ENCODE measurements at regions not wholly inside any gene's neighbourhood (a gene's known extent, or its start where the extent isn't known, plus 50 kb on each side); places are given as distances from the start of the nearest gene placed in this dataset.
"Not testable (repeated sequence)": the region's sequence is repeated elsewhere in the genome, so short reads cannot be mapped to it uniquely, and the experiment has no call there.

DNA sequence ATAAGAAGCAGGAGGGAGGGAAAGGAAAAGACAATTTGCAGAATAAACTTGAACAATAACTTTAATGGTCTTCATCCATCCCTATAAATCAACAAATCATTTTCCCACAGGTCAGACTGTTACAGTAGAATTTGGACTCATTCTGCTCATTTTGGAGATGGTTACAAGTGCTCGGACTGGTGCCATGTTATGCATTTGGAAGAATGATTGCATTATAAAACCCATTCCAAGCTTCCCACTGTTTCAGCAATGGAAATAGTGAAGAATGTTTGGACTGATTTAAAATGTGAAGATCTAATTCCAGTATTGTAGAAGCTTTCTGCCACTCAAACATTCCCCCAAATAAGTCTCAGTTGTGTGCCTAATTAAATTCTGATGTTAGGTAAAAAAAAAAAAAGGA, 99.7 kb upstream of the ZEB1 start:
- ChIA-PET CTCF (no interaction called here), POLR2A (no interaction called here)

DNA sequence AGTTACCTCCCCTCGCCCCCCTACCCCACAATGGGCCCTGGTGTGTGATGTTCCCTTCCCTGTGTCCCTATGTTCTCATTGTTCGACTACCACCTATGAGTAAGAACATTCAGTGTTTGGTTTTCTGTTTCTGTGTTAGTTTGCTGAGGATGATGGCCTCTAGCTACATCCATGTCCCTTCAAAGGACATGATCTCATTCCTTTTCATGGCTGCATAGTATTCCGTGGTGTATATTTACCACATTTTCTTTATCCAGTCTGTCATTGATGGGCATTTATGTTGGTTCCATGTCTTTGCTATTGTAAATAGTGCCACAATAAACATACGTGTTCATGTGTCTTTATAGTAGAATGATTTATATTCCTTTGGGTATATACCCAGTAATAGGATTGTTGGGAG, 90.2 kb upstream of the ZEB1 start:
- CTCF ChIA-PET, POLR2A ChIA-PET: not testable (repeated sequence)

DNA sequence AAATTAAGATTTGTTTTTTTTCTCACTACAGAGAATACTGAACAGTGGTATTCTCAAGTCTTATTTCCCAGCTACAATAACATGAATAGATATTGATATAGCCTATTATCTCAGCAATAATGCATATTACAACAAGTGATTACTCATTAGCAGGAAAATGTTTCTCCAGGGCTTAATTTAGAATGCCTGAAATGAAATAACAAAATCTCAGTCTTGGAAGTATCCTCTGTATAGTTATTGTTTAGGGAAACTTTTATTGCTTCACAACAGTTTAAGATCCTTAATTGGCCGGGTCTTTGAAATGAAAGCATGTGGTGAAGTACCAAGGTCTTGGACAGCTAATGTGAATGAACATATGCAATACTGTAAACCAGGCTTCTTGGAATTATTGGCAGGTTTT, 79.1 kb upstream of the ZEB1 start:
- POLR2A ChIA-PET: no interaction called here
- CTCF ChIA-PET: no interaction called here

DNA sequence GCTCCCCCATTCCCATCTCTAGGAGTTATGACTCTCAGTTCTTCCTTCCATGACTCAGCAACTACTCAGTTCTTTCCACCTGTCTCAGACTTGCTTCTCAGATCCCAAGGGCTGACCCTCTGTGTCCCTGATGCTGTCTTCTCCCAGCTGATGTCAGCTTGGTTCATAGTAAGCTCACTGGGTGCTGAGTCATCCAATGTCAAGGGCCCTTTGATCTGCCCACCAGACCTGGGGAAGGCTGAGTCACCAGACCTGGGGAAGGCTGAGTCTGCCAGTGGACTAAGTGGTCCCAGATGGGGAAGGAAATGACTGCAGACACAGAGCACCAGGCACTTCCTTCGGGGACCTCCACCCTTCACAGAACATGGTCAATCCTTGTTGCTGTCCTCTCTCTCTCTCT, 76.1 kb upstream of the ZEB1 start:
- ChIA-PET CTCF (no interaction called here), POLR2A (interaction anchor here (0.8 kb wide), 1 partner anchor 75 kb away, joined by 3 read pairs; no protein-coding TSS in a partner anchor)

DNA sequence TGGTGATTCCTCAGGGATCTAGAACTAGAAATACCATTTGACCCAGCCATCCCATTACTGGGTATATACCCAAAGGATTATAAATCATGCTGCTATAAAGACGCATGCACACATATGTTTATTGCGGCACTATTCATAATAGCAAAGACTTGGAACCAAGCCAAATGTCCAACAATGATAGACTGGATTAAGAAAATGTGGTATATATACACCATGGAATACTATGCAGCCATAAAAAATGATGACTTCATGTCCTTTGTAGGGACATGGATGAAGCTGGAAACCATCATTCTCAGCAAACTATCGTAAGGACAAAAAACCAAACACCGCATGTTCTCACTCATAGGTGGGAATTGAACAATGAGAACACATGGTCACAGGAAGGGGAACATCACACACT, 67.9 kb upstream of the ZEB1 start:
- CTCF ChIA-PET, POLR2A ChIA-PET: not testable (repeated sequence)

DNA sequence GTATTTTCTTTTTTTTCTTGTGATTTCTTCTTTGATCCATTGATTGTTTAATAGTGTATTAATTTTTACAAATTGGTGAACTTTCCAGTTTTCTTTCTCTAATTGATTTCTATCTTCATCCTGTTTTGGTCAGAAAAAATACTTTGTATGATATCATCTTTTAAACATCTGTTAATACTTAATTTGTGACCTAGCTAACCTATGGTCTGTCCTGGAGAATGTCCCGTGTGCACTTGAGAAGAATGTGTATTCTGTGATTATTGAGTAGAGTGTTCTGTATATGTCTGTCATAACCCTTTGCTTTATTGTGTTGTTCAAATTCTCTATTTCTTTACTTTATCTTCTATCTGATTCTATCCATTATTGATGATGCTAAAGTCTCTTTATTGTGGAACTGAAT, 65.8 kb upstream of the ZEB1 start:
- CTCF ChIA-PET: no interaction called here
- POLR2A ChIA-PET: no interaction called here

DNA sequence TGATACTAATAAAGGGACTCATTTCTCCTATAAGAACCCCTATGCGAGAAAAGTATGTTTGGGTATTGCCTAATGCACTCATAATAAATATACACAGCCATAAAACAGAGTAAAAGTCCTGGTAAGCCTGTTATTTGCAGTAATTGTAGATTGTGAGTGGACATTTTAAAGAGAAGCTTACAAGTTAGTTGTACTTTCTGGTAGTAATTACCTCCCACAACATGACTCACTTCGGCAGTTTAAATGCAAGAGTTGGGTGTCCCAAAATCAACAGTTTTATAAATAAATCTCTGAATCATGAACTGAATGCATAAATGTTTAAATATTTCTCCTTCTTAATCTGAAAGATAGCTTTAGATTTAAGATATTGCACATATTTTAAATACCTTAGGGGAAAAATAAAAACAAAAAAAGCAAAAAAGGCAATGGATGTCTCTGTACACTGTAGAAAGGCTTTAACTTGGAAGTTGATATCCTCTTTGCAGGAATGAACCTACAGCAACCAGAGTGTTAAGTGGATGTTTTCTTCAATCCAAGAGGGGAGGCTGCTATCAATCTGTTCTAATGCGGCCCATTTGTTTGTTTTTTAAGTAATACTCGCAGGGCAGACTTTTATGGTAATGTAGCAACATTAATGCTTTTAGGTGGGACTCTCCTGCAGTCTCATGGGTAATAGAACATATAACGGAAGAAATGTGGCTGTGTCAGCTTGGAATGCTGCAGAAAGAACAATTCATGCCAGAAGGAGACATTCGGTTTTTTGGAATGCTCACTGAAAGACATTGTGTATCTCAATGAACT, 57.3 kb upstream of the ZEB1 start:
- CTCF ChIA-PET: no interaction called here
- POLR2A ChIA-PET: no interaction called here

DNA sequence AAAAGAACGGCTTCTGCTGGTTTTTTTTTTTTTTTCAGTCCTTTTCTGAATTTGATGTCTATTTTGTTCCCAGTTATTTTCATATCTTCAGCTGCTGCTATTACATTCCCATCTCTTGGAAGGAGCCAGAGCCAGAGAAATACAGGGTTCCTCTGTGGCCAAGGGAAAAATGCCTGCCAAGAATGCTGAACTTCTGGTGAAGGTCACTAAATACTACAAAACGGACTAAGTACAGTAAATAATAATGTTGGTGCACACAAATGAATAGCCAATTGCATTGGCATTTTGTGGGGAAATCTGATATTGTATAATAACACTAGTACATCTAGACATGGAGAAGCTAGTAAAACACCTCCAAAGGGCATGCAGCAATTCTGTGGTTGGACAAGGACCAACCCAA, 56.3 kb upstream of the ZEB1 start:
- ChIA-PET POLR2A (no interaction called here), CTCF (no interaction called here)

DNA sequence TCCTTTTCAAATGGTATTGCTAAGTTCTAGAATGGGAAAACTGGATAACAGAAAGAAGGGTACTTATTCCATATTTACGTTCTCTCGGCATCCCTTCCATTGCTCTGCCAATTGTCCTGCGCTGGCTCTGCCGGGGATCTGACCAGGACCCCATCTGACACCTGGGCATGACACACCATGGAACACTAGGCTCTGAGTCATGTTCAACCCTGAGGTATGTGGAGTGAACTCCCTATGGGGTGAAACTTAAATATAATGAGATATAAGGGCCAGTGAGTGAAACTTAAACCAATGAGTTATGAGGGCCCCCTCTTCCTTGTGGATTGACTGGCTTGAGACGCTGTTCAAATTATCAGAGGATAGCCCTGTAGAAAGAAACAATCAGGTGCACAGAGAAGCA, 55.1 kb upstream of the ZEB1 start:
- ChIA-PET POLR2A (no interaction called here), CTCF (no interaction called here)

DNA sequence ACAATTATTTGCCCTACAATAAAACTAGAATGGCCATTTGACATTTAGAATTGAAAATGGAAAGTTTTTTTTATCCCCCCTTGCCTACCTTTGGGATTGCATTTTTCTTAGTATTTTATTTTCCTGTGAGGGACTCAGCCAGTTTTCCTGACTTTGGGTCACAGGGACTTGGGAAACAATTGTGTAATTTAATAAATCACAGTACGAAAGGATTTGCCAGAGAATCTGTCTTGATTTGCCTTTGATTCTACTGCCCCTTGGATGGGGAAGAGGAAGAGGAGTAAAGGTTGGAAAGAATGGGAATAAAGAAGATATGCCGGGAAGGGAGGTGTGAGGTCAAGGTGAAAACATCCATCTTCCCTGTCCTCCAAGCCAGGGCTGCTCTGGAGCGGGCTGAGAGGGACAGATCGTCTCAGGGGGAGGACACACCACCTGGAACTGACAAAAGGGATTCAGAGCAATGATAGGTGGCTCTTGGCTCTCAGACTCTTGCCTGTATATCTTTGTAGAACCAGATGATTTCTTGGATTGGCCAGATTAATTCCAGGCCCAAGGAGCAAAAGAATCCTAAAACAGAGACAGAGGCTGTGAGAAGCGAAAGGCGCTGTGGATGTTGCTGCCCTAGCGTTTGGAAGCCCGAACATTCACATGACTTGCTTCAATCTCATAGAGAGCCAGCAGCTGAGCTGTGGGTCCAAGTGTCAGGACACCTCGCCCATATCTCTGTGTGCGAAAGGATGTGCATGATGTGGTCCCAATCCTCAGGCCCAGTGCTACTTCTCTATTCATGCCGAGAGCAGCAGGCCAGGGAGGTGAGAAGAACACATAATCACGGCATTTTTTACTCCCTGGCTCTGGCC, 50.3 kb upstream of the ZEB1 start:
- POLR2A ChIA-PET: no interaction called here
- CTCF ChIA-PET: no interaction called here
